Endothelial cell of umbilical vein (primary cell): ENCODE measurements at regions not wholly inside any gene's neighbourhood (a gene's known extent, or its start where the extent isn't known, plus 50 kb on each side); places are given as distances from the start of the nearest gene placed in this dataset.

Experiments used
- BruUV-seq: library from RNA; stranded (reverse); fragments of 400-500 nt; replicated peaks from 2 replicates; lab custom pipeline; 2021; lab: Mats Ljungman, UMichigan
- CTCF ChIA-PET: fragments of 300-600, 350-600 bp; sonication (Branson Sonifier 250); formaldehyde crosslinking; loops from one replicate; lab custom pipeline; 2021; ENCODE audit warnings: antibody characterized with exemption, inconsistent platforms; lab: Charles Lee
- POLR2A ChIA-PET: fragments of 300-600, 350-600 bp; sonication (Branson Sonifier 250); formaldehyde crosslinking; loops from one replicate; lab custom pipeline; 2021; ENCODE audit warnings: antibody characterized with exemption, inconsistent platforms; lab: Charles Lee
- DNase-seq: peaks from one replicate; pipeline ENCODE4 v3.0.0-alpha.2; 2011; ENCODE audit warnings: low read depth, low spot score
- FAIRE-seq: peaks from 2 replicates; lab custom pipeline; 2011; peaks lifted over from hg19 to GRCh38; lab: Jason Lieb, UNC
- H2AFZ ChIP-seq: 2 replicates; pipeline ENCODE4 v1.6.0; 2012; ENCODE audit warnings: low read depth, low read length, control low read depth, inconsistent platforms
- H3K27ac ChIP-seq: 2 replicates; pipeline ENCODE4 v1.5.1; 2011; ENCODE audit warnings: low read depth, mild to moderate bottlenecking, control low read depth, low read length, moderate library complexity; ENCODE audit not compliant: insufficient read depth
- H3K27me3 ChIP-seq, 2 experiments: 2 replicates each; pipeline versions ENCODE4 v1.6.0 to v1.6.1; 2011; ENCODE audit warnings: low read length in 2 of 2, mixed read lengths in 1 of 2; ENCODE audit not compliant: control insufficient read depth in 2 of 2, insufficient read depth in 2 of 2
- H3K36me3 ChIP-seq, 2 experiments: 2 replicates in 1 of 2; 3 replicates in 1 of 2; pipeline ENCODE4 v1.5.1; 2011; ENCODE audit warnings: low read length in 2 of 2, mild to moderate bottlenecking in 1 of 2, moderate library complexity in 1 of 2; ENCODE audit not compliant: control insufficient read depth in 2 of 2, insufficient read depth in 2 of 2; ENCODE audit errors: extremely low read depth in 1 of 2
- H3K4me1 ChIP-seq: 3 replicates; pipeline ENCODE4 v1.5.1; 2011; ENCODE audit warnings: mild to moderate bottlenecking, low read length; ENCODE audit not compliant: control insufficient read depth, insufficient read depth; ENCODE audit errors: extremely low read depth
- H3K4me2 ChIP-seq: 2 replicates; pipeline ENCODE4 v1.6.1; 2011; ENCODE audit warnings: low read length, control low read depth, mixed read lengths; ENCODE audit not compliant: insufficient read depth
- H3K4me3 ChIP-seq, 3 experiments: fragments of 200-600 bp in 1 of 3; sonication (generic), shearing (Covaris generic) in 1 of 3; replicated peaks in 1 of 3; 2 replicates each; pipeline ENCODE4 v1.5.1; 2011 to 2016; ENCODE audit warnings: control low read depth in 3 of 3, low read length in 3 of 3, mild to moderate bottlenecking in 2 of 3, inconsistent platforms in 1 of 3, low read depth in 1 of 3, moderate library complexity in 1 of 3; ENCODE audit not compliant: insufficient read depth in 1 of 3
- H3K79me2 ChIP-seq: 2 replicates; pipeline ENCODE4 v1.6.0; 2012; ENCODE audit warnings: low read length, inconsistent platforms; ENCODE audit not compliant: control insufficient read depth, insufficient read depth
- H3K9ac ChIP-seq: replicated peaks from 2 replicates; pipeline ENCODE3; 2011; ENCODE audit warnings: low read length, control low read depth; ENCODE audit not compliant: insufficient read depth; ENCODE audit errors: extremely low read depth
- H3K9me1 ChIP-seq: replicated peaks from 3 replicates; pipeline ENCODE4 v1.6.0; 2011; ENCODE audit warnings: mild to moderate bottlenecking, low read length; ENCODE audit not compliant: control insufficient read depth, insufficient read depth; ENCODE audit errors: extremely low read depth
- H3K9me3 ChIP-seq: replicated peaks from 2 replicates; pipeline ENCODE4 v1.5.1; 2012; ENCODE audit warnings: low read length, inconsistent platforms; ENCODE audit not compliant: control insufficient read depth, insufficient read depth
- H4K20me1 ChIP-seq: replicated peaks from 2 replicates; pipeline ENCODE3; 2011; ENCODE audit warnings: mild to moderate bottlenecking, low read length; ENCODE audit not compliant: control insufficient read depth, insufficient read depth; ENCODE audit errors: extremely low read depth
- CTCF ChIP-seq, 2 donors: IDR thresholded peaks; 1 replicate in 1 of 2; 2 replicates in 1 of 2; pipeline ENCODE4 v1.5.1; 2011; ENCODE audit warnings: low read length in 2 of 2, mild to moderate bottlenecking in 2 of 2, moderate library complexity in 2 of 2, control low read depth in 1 of 2, inconsistent platforms in 1 of 2, low read depth in 1 of 2; ENCODE audit not compliant: insufficient read depth in 1 of 2; ENCODE audit errors: extremely low read depth in 1 of 2
- EZH2 ChIP-seq: IDR thresholded peaks from 2 replicates; pipeline ENCODE4 v1.6.1; 2012; ENCODE audit warnings: borderline replicate concordance, low read depth, mild to moderate bottlenecking, moderate library complexity, low read length, inconsistent platforms; ENCODE audit not compliant: severe bottlenecking
- FOS ChIP-seq: IDR thresholded peaks from 2 replicates; pipeline ENCODE4 v1.6.1; 2011; ENCODE audit warnings: mild to moderate bottlenecking, low read length, moderate library complexity, borderline replicate concordance; ENCODE audit not compliant: insufficient read depth
- GATA2 ChIP-seq: IDR thresholded peaks from 2 replicates; pipeline ENCODE4 v1.7.0; 2011; ENCODE audit warnings: low read depth, mild to moderate bottlenecking, moderate library complexity, mixed read lengths, low read length; ENCODE audit not compliant: insufficient read length, insufficient read depth
- JUN ChIP-seq: IDR thresholded peaks from 2 replicates; pipeline ENCODE4 v1.6.1; 2011; ENCODE audit warnings: borderline replicate concordance, low read depth; ENCODE audit not compliant: insufficient read length, insufficient read depth
- MAX ChIP-seq: IDR thresholded peaks from 2 replicates; pipeline ENCODE4 v1.6.1; 2011; ENCODE audit not compliant: insufficient read depth, insufficient read length
- MYC ChIP-seq: IDR thresholded peaks from one replicate; pipeline ENCODE4 v1.6.1; 2011; ENCODE audit warnings: mild to moderate bottlenecking, low read depth, low read length
- POLR2A ChIP-seq: IDR thresholded peaks from 2 replicates; pipeline ENCODE4 v1.6.1; 2012; ENCODE audit warnings: low read depth, mild to moderate bottlenecking, control low read depth, low read length
- POLR2AphosphoS5 ChIP-seq: IDR thresholded peaks from 2 replicates; pipeline ENCODE4 v1.6.1; 2012; ENCODE audit warnings: low read depth, mild to moderate bottlenecking, control low read depth, low read length, moderate library complexity; ENCODE audit not compliant: insufficient read depth
- dilution Hi-C: fragments of 300-500 bp; cut with MboI; formaldehyde crosslinking; loops from one replicate; pipeline ENCODE4 v1.15.0; 2019; ENCODE audit warnings: low sequenced_read_pairs; ENCODE audit not compliant: extremely low pct_ligation_motif_present
- intact Hi-C: fragments of 100-400 bp; cut with micrococcal nuclease; formaldehyde crosslinking; loops from one replicate; pipeline ENCODE4 v1.10.0; 2022

GRCh38 chr2:217538719-217539118, 464.1 kb downstream of the TNS1 start:
- Histone ChIP-seq H3K36me3 (no peaks in the 10 kb centered on the region), H2AFZ (no peak overlapping the region), H3K4me1 (no peaks in the 10 kb centered on the region), H4K20me1 (no peaks in the 10 kb centered on the region), H3K9me3 (no peaks in the 10 kb centered on the region), H3K9me1 (no peaks in the 10 kb centered on the region), H3K4me2 (no peak overlapping the region), H3K27me3 (no peaks in the 10 kb centered on the region), H3K9ac (no peak overlapping the region), H3K4me3 (no peak overlapping the region), H3K27ac (no peak overlapping the region), H3K79me2 (no peaks in the 10 kb centered on the region)
- CTCF ChIA-PET, result interaction anchor here (1.2 kb wide), 1 partner anchor 372 kb away, joined by 3 read pairs; no protein-coding TSS in a partner anchor
- dilution Hi-C loops, result no loop called here
- intact Hi-C loops, result no loop called here
- BruUV-seq, result no TSS peak
- POLR2A ChIA-PET, result no interaction called here
- FAIRE-seq (no peak), DNase-seq (no peak)
- TF ChIP-seq POLR2A (no peak), EZH2 (no peak), FOS (no peak), MYC (no peak), GATA2 (no peak)

GRCh38 chr2:217535957-217536708, 466.7 kb downstream of the TNS1 start:
- H3K27me3 ChIP-seq, result no peaks in the 10 kb centered on the region
- H3K4me1 ChIP-seq, result no peaks in the 10 kb centered on the region
- no TSS peak for BruUV-seq

More at GRCh38 chr2:217535957-217536708, 466.7 kb downstream of the TNS1 start:
- no peak for FAIRE-seq
- no peaks in the 10 kb centered on the region for H4K20me1 ChIP-seq
- H3K79me2 ChIP-seq, result no peaks in the 10 kb centered on the region
- no peaks in the 10 kb centered on the region for H3K9me1 ChIP-seq
- no peak for DNase-seq
- H3K36me3 ChIP-seq, result no peaks in the 10 kb centered on the region
- ChIA-PET POLR2A (no interaction called here), CTCF (no interaction called here)
- TF ChIP-seq CTCF (IDR thresholded peaks at IDR 0.05; ENCODE audit: extremely low read depth in 1 of 2, insufficient read depth in 1 of 2, low read depth in 1 of 2, low read length in 2 of 2) (no peak), GATA2 (no peak), POLR2AphosphoS5 (no peak), POLR2A (no peak), FOS (no peak), MYC (no peak), MAX (no peak), EZH2 (no peak), JUN (no peak)
- no peak overlapping the region for H3K4me3 ChIP-seq
- dilution Hi-C loops, result no loop called here
- H3K9ac ChIP-seq, result no peak overlapping the region
- intact Hi-C loops, result no loop called here
- no peak overlapping the region for H2AFZ ChIP-seq
- H3K27ac ChIP-seq, result no peak overlapping the region
- H3K9me3 ChIP-seq, result no peaks in the 10 kb centered on the region
- H3K4me2 ChIP-seq, result no peak overlapping the region
